OCI-M1 (cell line): ENCODE measurements at regions not wholly inside any gene's neighbourhood (a gene's known extent, or its start where the extent isn't known, plus 50 kb on each side); places are given as distances from the start of the nearest gene placed in this dataset.
"Not testable (repeated sequence)": the region's sequence is repeated elsewhere in the genome, so short reads cannot be mapped to it uniquely, and the experiment has no call there.

Experiments
- DNase-seq: peaks from one replicate; lab custom pipeline; 2025; lab: John Stamatoyannopoulos, UW

- DNase-seq, result no peak
Measured at GRCh38 chr16:60553090-60553757, 1483.0 kb downstream of the CDH8 start.

GRCh38 chr16:60541535-60541934, 1494.7 kb downstream of the CDH8 start:
- DNase-seq, result no peak

GRCh38 chr16:60510941-60511340, 1525.3 kb downstream of the CDH8 start:
- DNase-seq, result peak; percentile 50

- DNase-seq, result no peak
Measured at GRCh38 chr16:60510208-60510607, 1526.0 kb downstream of the CDH8 start.

- DNase-seq, result no peak
Measured at GRCh38 chr16:60491273-60491672, 1545.0 kb downstream of the CDH8 start.

- peak; percentile 4 for DNase-seq
Measured at GRCh38 chr16:60485872-60486489, 1550.3 kb downstream of the CDH8 start.

- DNase-seq, result no peak
Measured at GRCh38 chr16:60484901-60485300, 1551.3 kb downstream of the CDH8 start.

GRCh38 chr16:60481591-60481990, 1554.6 kb downstream of the CDH8 start:
- no peak for DNase-seq

GRCh38 chr16:60478810-60479209, 1557.4 kb downstream of the CDH8 start:
- DNase-seq, result no peak

- no peak for DNase-seq
Measured at GRCh38 chr16:60463986-60464385, 1572.3 kb downstream of the CDH8 start.

GRCh38 chr16:60459463-60459862, 1576.8 kb downstream of the CDH8 start:
- peak; percentile 23 for DNase-seq

- no peak for DNase-seq
Measured at GRCh38 chr16:60458255-60458654, 1578.0 kb downstream of the CDH8 start.

- DNase-seq, result no peak
Measured at GRCh38 chr16:60452646-60453045, 1583.6 kb downstream of the CDH8 start.

- DNase-seq, result no peak
Measured at GRCh38 chr16:60438894-60439293, 1597.3 kb downstream of the CDH8 start.

- peak; percentile 8 for DNase-seq
Measured at GRCh38 chr16:60432472-60432871, 1603.8 kb downstream of the CDH8 start.

GRCh38 chr16:60419859-60420258, 1616.4 kb downstream of the CDH8 start:
- no peak for DNase-seq

GRCh38 chr16:60414613-60415012, 1621.6 kb downstream of the CDH8 start:
- no peak for DNase-seq

- no peak for DNase-seq
Measured at GRCh38 chr16:60413969-60414368, 1622.3 kb downstream of the CDH8 start.

GRCh38 chr16:60407606-60408005, 1628.6 kb downstream of the CDH8 start:
- DNase-seq, result no peak

- DNase-seq, result no peak
Measured at GRCh38 chr16:60407034-60407433, 1629.2 kb downstream of the CDH8 start.

GRCh38 chr16:60405286-60405685, 1631.0 kb downstream of the CDH8 start:
- no peak for DNase-seq

- no peak for DNase-seq
Measured at GRCh38 chr16:60404401-60404800, 1631.8 kb downstream of the CDH8 start.

GRCh38 chr16:60402941-60403340, 1633.3 kb downstream of the CDH8 start:
- not testable (repeated sequence) for DNase-seq

GRCh38 chr16:60392380-60392779, 1643.9 kb downstream of the CDH8 start:
- no peak for DNase-seq
